Skeletal muscle tissue (tissue), 3 donors: ENCODE measurements at regions not wholly inside any gene's neighbourhood (a gene's known extent, or its start where the extent isn't known, plus 50 kb on each side); places are given as distances from the start of the nearest gene placed in this dataset.

Source experiments
- H3K27ac ChIP-seq: one replicate; pipeline ENCODE4 v1.7.0; 2013; ENCODE audit warnings: mild to moderate bottlenecking, low read depth, low read length, inconsistent platforms
- H3K27me3 ChIP-seq, 3 donors: one replicate each; pipeline ENCODE4 v1.7.0; 2013; ENCODE audit warnings: low read length in 3 of 3; ENCODE audit not compliant: control insufficient read depth in 3 of 3, insufficient read depth in 3 of 3
- H3K36me3 ChIP-seq, 3 donors: one replicate each; pipeline ENCODE4 v1.7.0; 2013; ENCODE audit warnings: low read length in 3 of 3; ENCODE audit not compliant: control insufficient read depth in 3 of 3, insufficient read depth in 3 of 3
- H3K4me1 ChIP-seq, 3 donors: one replicate each; pipeline ENCODE4 v1.7.0; 2013; ENCODE audit warnings: low read length in 3 of 3, mild to moderate bottlenecking in 3 of 3; ENCODE audit not compliant: control insufficient read depth in 3 of 3, insufficient read depth in 3 of 3
- H3K4me3 ChIP-seq, 3 donors: one replicate each; pipeline ENCODE4 v1.7.0; 2013; ENCODE audit warnings: low read length in 3 of 3
- H3K9ac ChIP-seq, 3 donors: one replicate each; pipeline ENCODE4 v1.7.0; 2013; ENCODE audit warnings: low read length in 3 of 3, mild to moderate bottlenecking in 3 of 3, moderate library complexity in 2 of 3, low read depth in 1 of 3
- H3K9me3 ChIP-seq, 3 donors: one replicate each; pipeline ENCODE4 v1.7.0; 2013; ENCODE audit warnings: low read length in 3 of 3; ENCODE audit not compliant: control insufficient read depth in 3 of 3
- donor health status: Osteomylitis.

DNA sequence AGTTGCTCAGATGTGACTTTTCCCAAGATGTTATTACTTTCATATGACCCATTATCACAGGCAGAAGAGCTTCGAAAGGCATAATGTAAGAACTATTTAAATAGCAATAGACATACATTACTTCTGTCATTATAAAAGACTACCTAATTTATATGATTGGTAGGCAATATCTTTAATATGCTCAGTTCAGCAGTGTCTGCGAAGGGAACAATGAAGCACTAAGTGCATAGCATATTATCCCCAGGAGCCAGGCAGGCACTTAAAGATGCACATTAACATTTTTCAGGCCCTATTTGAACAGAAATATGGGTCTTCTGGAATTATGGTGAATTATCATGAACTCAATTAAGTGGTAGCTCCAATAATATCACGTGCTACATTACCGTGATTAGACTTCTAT, 217.8 kb downstream of the EPM2A start:
- Histone ChIP-seq H3K4me1 (no peaks in the 10 kb centered on the region), H3K27me3 (no peaks in the 10 kb centered on the region), H3K4me3 (no peak overlapping the region), H3K27ac (no peak overlapping the region), H3K9me3 (no peaks in the 10 kb centered on the region), H3K9ac (no peak overlapping the region), H3K36me3 (no peaks in the 10 kb centered on the region)

DNA sequence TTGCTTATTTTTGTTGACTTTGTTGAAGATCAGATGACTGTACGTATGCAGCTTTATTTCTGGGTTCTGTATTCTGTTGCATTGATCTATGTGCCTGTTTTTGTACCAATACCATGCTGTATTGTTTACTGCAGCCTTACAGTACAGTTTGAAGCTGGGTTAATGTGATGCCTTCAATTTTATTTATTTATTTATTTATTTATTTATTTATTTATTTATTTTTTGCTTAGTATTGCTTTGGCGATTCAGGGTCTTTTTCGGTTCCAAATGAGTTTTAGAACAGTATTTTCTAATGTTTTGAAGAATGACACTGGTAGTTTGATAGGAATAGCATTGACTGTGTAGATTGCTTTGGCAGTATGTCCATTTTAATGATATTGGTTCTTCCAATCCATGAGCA, 210.3 kb downstream of the EPM2A start:
- Histone ChIP-seq H3K9me3 (no peaks in the 10 kb centered on the region), H3K4me1 (no peaks in the 10 kb centered on the region), H3K9ac (no peak overlapping the region), H3K4me3 (no peak overlapping the region), H3K27me3 (no peaks in the 10 kb centered on the region), H3K27ac (no peak overlapping the region), H3K36me3 (no peaks in the 10 kb centered on the region)

DNA sequence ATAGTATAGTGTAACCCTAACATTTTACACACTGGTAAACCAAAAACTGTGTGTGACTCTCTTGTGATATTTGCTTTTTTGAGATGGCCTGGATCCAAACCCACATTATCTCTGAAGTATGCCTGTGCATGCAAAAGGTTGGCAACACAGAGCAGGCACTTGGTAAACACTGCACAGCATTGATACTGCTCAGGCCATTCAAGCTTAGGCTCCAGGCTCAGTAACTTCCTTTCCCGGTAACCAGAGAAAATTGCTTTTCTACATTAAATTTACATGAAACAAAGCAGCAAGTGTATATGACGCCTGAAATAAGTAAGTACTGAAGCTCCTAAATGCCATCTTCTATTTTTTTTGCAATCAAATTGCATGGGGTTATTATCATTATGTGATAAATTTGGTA, 205.7 kb downstream of the EPM2A start:
- no peaks in the 10 kb centered on the region for H3K27me3 ChIP-seq
- no peak overlapping the region for H3K4me3 ChIP-seq
- H3K27ac ChIP-seq: no peak overlapping the region
- no peaks in the 10 kb centered on the region for H3K9me3 ChIP-seq
- no peak overlapping the region for H3K9ac ChIP-seq
- no peaks in the 10 kb centered on the region for H3K36me3 ChIP-seq
- no peaks in the 10 kb centered on the region for H3K4me1 ChIP-seq

DNA sequence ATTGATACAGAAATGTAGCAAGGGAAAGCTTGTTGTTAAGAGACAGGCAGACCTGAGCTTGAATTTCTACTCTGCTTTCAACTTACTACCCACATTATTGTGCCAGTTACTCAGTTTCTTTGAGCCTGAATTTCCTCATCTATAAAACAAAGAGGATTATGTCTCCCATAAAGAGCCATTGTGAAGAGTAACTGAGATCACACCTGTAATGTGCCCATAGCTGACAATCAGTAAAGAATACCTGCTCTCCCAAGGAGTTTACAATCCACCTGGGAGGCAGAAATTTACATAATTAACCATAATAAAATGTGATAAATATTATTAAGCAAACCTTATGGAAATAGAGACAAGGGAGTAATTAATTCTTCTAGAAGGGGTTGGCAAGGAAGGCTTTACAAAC, 204.9 kb downstream of the EPM2A start:
- H3K4me3 ChIP-seq: no peak overlapping the region
- H3K27me3 ChIP-seq: no peaks in the 10 kb centered on the region
- H3K9me3 ChIP-seq: no peaks in the 10 kb centered on the region
- H3K4me1 ChIP-seq: no peaks in the 10 kb centered on the region
- no peak overlapping the region for H3K9ac ChIP-seq
- no peaks in the 10 kb centered on the region for H3K36me3 ChIP-seq
- no peak overlapping the region for H3K27ac ChIP-seq

DNA sequence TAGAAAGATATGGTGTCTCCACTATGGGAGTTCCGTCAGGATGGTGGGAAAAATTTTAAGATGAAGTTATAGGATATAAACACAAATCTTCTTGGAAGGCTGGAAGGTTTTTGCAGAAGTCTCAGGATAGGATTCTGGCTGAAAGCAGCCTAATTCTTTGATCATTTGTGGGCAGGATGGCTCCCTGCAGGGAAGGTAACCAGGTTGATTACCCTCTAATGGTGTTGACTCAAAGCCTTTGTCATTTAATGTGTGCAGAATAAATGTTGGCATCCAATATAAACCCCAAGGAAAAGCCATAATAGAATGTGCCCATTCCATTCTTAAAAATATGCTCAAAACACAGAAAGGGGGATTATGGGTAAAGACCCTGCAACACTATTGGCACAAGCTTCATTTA, 204.3 kb downstream of the EPM2A start:
- no peaks in the 10 kb centered on the region for H3K4me1 ChIP-seq

DNA sequence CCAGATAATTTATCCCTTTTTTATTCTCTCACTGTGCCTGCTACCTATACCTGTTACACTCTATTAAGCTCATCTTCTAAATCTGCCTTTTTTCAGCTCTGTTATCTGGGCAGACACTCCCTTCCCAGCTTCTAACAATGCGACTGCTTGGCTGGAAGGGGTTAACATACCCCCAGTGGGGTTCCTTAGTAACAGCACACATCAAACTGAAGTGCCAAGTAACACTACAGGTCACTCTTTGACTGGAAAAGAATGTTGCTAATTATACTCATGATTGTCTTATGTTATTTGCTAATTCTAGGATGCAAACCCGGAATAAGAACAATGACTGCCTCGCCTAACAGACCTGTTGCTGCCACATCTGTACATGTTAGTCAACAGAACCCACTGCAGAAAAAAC, 203.5 kb downstream of the EPM2A start:
- no peak overlapping the region for H3K27ac ChIP-seq
- H3K36me3 ChIP-seq: no peaks in the 10 kb centered on the region
- no peak overlapping the region for H3K9ac ChIP-seq
- H3K9me3 ChIP-seq: no peaks in the 10 kb centered on the region
- no peaks in the 10 kb centered on the region for H3K4me1 ChIP-seq
- H3K27me3 ChIP-seq: no peaks in the 10 kb centered on the region
- H3K4me3 ChIP-seq: no peak overlapping the region

More for the DNA sequence above, 204.3 kb downstream of the EPM2A start:
- H3K27me3 ChIP-seq: no peaks in the 10 kb centered on the region
- H3K4me3 ChIP-seq: no peak overlapping the region
- H3K9ac ChIP-seq: no peak overlapping the region
- no peak overlapping the region for H3K27ac ChIP-seq
- no peaks in the 10 kb centered on the region for H3K9me3 ChIP-seq
- H3K36me3 ChIP-seq: no peaks in the 10 kb centered on the region

DNA sequence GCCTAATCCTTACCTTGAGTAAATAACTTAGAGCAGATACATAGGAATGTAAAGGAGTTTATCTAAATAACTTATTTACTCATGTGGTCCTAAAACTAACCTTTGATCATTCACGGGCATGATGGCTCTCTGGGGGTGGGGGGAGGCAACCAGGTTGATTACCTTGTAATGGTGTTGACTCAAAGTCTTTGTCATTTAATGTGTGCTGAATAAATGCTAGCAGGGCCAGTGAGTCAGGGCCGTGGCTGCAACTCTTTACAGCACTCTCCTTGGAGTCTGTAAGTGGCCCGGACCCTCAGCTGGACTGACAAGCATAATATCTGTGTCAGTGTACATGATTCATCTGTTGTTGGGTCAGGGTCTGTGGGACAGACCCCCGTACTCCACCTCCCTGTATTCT, 203.0 kb downstream of the EPM2A start:
- Histone ChIP-seq H3K9ac (no peak overlapping the region), H3K4me1 (no peaks in the 10 kb centered on the region), H3K27me3 (no peaks in the 10 kb centered on the region), H3K27ac (no peak overlapping the region), H3K4me3 (no peak overlapping the region), H3K9me3 (no peaks in the 10 kb centered on the region), H3K36me3 (no peaks in the 10 kb centered on the region)

DNA sequence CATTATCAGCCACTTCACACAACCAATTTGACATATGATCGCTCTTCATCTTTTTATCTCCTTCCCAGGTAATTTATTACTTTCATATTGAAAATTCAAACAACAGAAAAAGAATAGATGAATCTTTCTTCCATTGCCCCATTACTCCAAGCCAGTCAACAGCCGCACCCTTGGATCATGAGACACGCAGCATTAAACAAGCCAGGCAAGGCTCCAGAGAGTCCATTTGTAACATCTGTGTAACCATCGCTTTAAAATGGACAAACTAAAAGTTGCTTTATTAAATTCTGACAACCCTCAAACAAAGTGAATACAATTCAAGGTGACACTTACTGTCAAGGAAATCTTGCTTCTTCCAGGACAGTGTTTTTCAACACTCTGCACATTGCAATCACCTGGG, 200.3 kb downstream of the EPM2A start:
- H3K27ac ChIP-seq: no peak overlapping the region
- no peaks in the 10 kb centered on the region for H3K27me3 ChIP-seq
- no peaks in the 10 kb centered on the region for H3K9me3 ChIP-seq
- H3K4me3 ChIP-seq: no peak overlapping the region
- no peaks in the 10 kb centered on the region for H3K4me1 ChIP-seq
- no peaks in the 10 kb centered on the region for H3K36me3 ChIP-seq
- H3K9ac ChIP-seq: no peak overlapping the region

DNA sequence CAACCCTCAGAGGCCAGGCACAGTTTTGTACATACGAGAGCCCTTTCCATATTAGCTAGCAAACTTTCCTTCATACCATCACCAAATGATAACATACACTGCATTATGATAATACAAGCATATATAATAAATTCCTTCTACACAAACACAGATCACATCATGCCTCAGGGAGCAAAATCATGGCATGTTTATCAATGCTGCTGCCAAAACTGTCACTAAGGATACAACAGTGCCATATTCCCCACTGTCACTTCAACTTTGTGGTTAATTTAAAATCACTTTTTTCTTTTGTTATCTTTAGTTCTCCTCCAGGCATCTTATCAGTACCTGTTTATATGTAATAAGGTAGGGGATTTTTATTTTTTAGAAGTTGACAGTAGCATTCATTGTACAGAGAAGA, 196.3 kb downstream of the EPM2A start:
- H3K4me3 ChIP-seq: no peak overlapping the region
- H3K9ac ChIP-seq: no peak overlapping the region
- H3K36me3 ChIP-seq: no peaks in the 10 kb centered on the region
- H3K27ac ChIP-seq: no peak overlapping the region
- H3K9me3 ChIP-seq: no peaks in the 10 kb centered on the region
- no peaks in the 10 kb centered on the region for H3K4me1 ChIP-seq
- H3K27me3 ChIP-seq: no peaks in the 10 kb centered on the region

DNA sequence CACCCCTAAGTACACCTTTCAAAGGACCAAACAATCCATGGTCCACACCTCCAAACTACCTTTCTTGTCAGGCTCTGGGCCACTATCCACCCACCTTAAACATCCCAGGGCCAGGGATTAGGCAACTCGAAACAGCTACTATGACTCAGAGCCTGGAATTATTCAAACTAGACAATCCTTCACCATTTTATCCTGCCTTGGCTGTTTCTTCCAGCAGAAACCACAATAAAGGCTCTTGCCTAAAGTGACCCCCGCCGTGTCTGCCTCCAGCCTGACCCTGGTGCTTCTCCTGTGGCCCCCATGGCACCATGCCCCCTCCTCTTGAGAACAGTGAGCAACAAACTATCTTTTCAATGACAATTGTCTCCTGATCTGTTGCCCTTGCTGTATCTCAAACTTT, 195.5 kb downstream of the EPM2A start:
- Histone ChIP-seq H3K36me3 (no peaks in the 10 kb centered on the region), H3K9ac (no peak overlapping the region), H3K4me1 (no peaks in the 10 kb centered on the region), H3K4me3 (no peak overlapping the region), H3K9me3 (no peaks in the 10 kb centered on the region), H3K27me3 (no peaks in the 10 kb centered on the region), H3K27ac (no peak overlapping the region)

DNA sequence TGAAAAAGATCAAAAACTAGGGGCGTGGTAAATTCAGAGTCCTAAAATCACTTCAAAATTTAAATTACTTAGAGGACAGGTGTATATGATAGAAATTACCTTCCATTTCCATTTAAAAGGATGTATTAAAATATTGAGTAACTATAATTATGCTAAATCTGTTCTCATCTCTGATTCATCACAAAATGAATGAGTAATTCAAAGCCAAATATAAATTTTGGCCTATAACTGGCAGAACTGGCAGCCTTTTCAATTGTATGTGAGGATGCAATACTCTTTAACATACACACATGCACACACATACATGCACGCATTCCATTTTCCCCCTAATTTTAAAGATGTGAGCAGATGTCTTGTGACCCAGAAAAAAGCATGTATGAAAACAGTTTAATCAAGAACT, 194.6 kb downstream of the EPM2A start:
- Histone ChIP-seq H3K4me1 (no peaks in the 10 kb centered on the region), H3K9me3 (no peaks in the 10 kb centered on the region), H3K4me3 (no peak overlapping the region), H3K27ac (no peak overlapping the region), H3K9ac (no peak overlapping the region), H3K27me3 (no peaks in the 10 kb centered on the region), H3K36me3 (no peaks in the 10 kb centered on the region)
